Activated naive CD8-positive, alpha-beta T cell treated with anti-CD3 and anti-CD28 coated beads, Interleukin-2, amount 50 U/mL, for 24 hours (primary cell): ENCODE measurements at regions not wholly inside any gene's neighbourhood (a gene's known extent, or its start where the extent isn't known, plus 50 kb on each side); places are given as distances from the start of the nearest gene placed in this dataset.

ENCODE experiments used
- ATAC-seq: fragments of 150-1000 bp; cut with Tn5 transposase; one replicate; pipeline ENCODE4 v1.10.0; 2021
- DNase-seq: peaks from one replicate; pipeline ENCODE4 v3.0.0; 2021
- H3K27ac Mint-ChIP-seq: one replicate; pipeline ENCODE4 v1.8.0; 2021; ENCODE audit warnings: mild to moderate bottlenecking, mixed read lengths
- H3K27me3 Mint-ChIP-seq: one replicate; pipeline ENCODE4 v1.8.0; 2021; ENCODE audit warnings: mixed read lengths
- H3K36me3 Mint-ChIP-seq: one replicate; pipeline ENCODE4 v1.8.0; 2021; ENCODE audit warnings: low read depth, mixed read lengths
- H3K4me1 Mint-ChIP-seq: one replicate; pipeline ENCODE4 v1.8.0; 2021; ENCODE audit warnings: mixed read lengths
- H3K4me3 Mint-ChIP-seq: one replicate; pipeline ENCODE4 v1.8.0; 2021; ENCODE audit warnings: mild to moderate bottlenecking, moderate library complexity, mixed read lengths
- H3K9me3 Mint-ChIP-seq: one replicate; pipeline ENCODE4 v1.8.0; 2021; ENCODE audit warnings: mixed read lengths

GRCh38 chr2:104468846-104469245 lies 385.1 kb upstream of the POU3F3 start:
- DNase-seq (no peak), ATAC-seq (no peak)
- no peak overlapping the region for H3K27ac Mint-ChIP-seq
- H3K27me3 Mint-ChIP-seq: peaks cover 1% of the 10 kb centered on the region
- no peaks in the 10 kb centered on the region for H3K4me1 Mint-ChIP-seq
- no peaks in the 10 kb centered on the region for H3K36me3 Mint-ChIP-seq
- H3K4me3 Mint-ChIP-seq: no peak overlapping the region
- no peaks in the 10 kb centered on the region for H3K9me3 Mint-ChIP-seq

- Mint-ChIP-seq H3K36me3 (no peaks in the 10 kb centered on the region), H3K4me3 (no peak overlapping the region), H3K4me1 (no peaks in the 10 kb centered on the region), H3K27me3 (peaks cover 1% of the 10 kb centered on the region), H3K27ac (no peak overlapping the region), H3K9me3 (no peaks in the 10 kb centered on the region)
- no peak for ATAC-seq
- DNase-seq: no peak
Measured at GRCh38 chr2:104472076-104472475, 381.8 kb upstream of the POU3F3 start.

GRCh38 chr2:104473546-104473945 lies 380.4 kb upstream of the POU3F3 start:
- no peaks in the 10 kb centered on the region for H3K4me1 Mint-ChIP-seq
- no peaks in the 10 kb centered on the region for H3K36me3 Mint-ChIP-seq
- H3K9me3 Mint-ChIP-seq: no peaks in the 10 kb centered on the region
- no peak for ATAC-seq
- no peak overlapping the region for H3K4me3 Mint-ChIP-seq
- no peak for DNase-seq
- H3K27ac Mint-ChIP-seq: no peak overlapping the region
- H3K27me3 Mint-ChIP-seq: peaks cover 1% of the 10 kb centered on the region

GRCh38 chr2:104474716-104475115 lies 379.2 kb upstream of the POU3F3 start:
- no peak for DNase-seq
- Mint-ChIP-seq H3K27me3 (no peaks in the 10 kb centered on the region), H3K4me3 (no peak overlapping the region), H3K4me1 (no peaks in the 10 kb centered on the region), H3K36me3 (no peaks in the 10 kb centered on the region), H3K27ac (no peak overlapping the region), H3K9me3 (no peaks in the 10 kb centered on the region)
- ATAC-seq: no peak

GRCh38 chr2:104476075-104476474 lies 377.8 kb upstream of the POU3F3 start:
- no peak overlapping the region for H3K4me3 Mint-ChIP-seq
- no peak overlapping the region for H3K27ac Mint-ChIP-seq
- no peak for ATAC-seq
- no peak for DNase-seq
- H3K36me3 Mint-ChIP-seq: no peaks in the 10 kb centered on the region
- no peaks in the 10 kb centered on the region for H3K4me1 Mint-ChIP-seq
- H3K27me3 Mint-ChIP-seq: no peaks in the 10 kb centered on the region
- H3K9me3 Mint-ChIP-seq: no peaks in the 10 kb centered on the region

GRCh38 chr2:104476563-104476988 lies 377.3 kb upstream of the POU3F3 start:
- ATAC-seq (no peak), DNase-seq (no peak)
- H3K27me3 Mint-ChIP-seq: no peaks in the 10 kb centered on the region

GRCh38 chr2:104481341-104481740 lies 372.6 kb upstream of the POU3F3 start:
- DNase-seq: no peak
- ATAC-seq: no peak
- Mint-ChIP-seq H3K27ac (no peak overlapping the region), H3K36me3 (no peaks in the 10 kb centered on the region), H3K4me3 (no peak overlapping the region), H3K27me3 (no peaks in the 10 kb centered on the region), H3K9me3 (no peaks in the 10 kb centered on the region), H3K4me1 (no peaks in the 10 kb centered on the region)

More at GRCh38 chr2:104476563-104476988, 377.3 kb upstream of the POU3F3 start:
- no peaks in the 10 kb centered on the region for H3K36me3 Mint-ChIP-seq
- H3K27ac Mint-ChIP-seq: no peak overlapping the region
- H3K4me1 Mint-ChIP-seq: no peaks in the 10 kb centered on the region
- H3K4me3 Mint-ChIP-seq: no peak overlapping the region
- no peaks in the 10 kb centered on the region for H3K9me3 Mint-ChIP-seq

- Mint-ChIP-seq H3K27me3 (no peaks in the 10 kb centered on the region), H3K9me3 (no peaks in the 10 kb centered on the region), H3K4me3 (no peak overlapping the region), H3K27ac (no peak overlapping the region), H3K36me3 (no peaks in the 10 kb centered on the region), H3K4me1 (no peaks in the 10 kb centered on the region)
- no peak for DNase-seq
- ATAC-seq: no peak
Measured at GRCh38 chr2:104487366-104487765, 366.5 kb upstream of the POU3F3 start.

GRCh38 chr2:104493698-104494097 lies 360.2 kb upstream of the POU3F3 start:
- no peaks in the 10 kb centered on the region for H3K4me1 Mint-ChIP-seq
- peaks cover 4% of the 10 kb centered on the region for H3K27me3 Mint-ChIP-seq
- DNase-seq (no peak), ATAC-seq (no peak)
- H3K36me3 Mint-ChIP-seq: no peaks in the 10 kb centered on the region
- no peaks in the 10 kb centered on the region for H3K9me3 Mint-ChIP-seq
- no peak overlapping the region for H3K27ac Mint-ChIP-seq
- H3K4me3 Mint-ChIP-seq: no peak overlapping the region

GRCh38 chr2:104501342-104501741 lies 352.6 kb upstream of the POU3F3 start:
- no peaks in the 10 kb centered on the region for H3K27me3 Mint-ChIP-seq
- no peaks in the 10 kb centered on the region for H3K4me1 Mint-ChIP-seq
- ATAC-seq (no peak), DNase-seq (no peak)
- H3K27ac Mint-ChIP-seq: no peak overlapping the region
- no peak overlapping the region for H3K4me3 Mint-ChIP-seq
- H3K36me3 Mint-ChIP-seq: no peaks in the 10 kb centered on the region
- H3K9me3 Mint-ChIP-seq: no peaks in the 10 kb centered on the region

- H3K27me3 Mint-ChIP-seq: no peaks in the 10 kb centered on the region
- H3K27ac Mint-ChIP-seq: no peak overlapping the region
- no peaks in the 10 kb centered on the region for H3K4me1 Mint-ChIP-seq
- no peak overlapping the region for H3K4me3 Mint-ChIP-seq
- no peaks in the 10 kb centered on the region for H3K36me3 Mint-ChIP-seq
- no peaks in the 10 kb centered on the region for H3K9me3 Mint-ChIP-seq
- DNase-seq (no peak), ATAC-seq (no peak)
Measured at GRCh38 chr2:104501929-104502328, 352.0 kb upstream of the POU3F3 start.

- ATAC-seq (no peak), DNase-seq (no peak)
- Mint-ChIP-seq H3K4me3 (no peak overlapping the region), H3K9me3 (no peaks in the 10 kb centered on the region), H3K27ac (no peak overlapping the region), H3K27me3 (no peaks in the 10 kb centered on the region), H3K36me3 (no peaks in the 10 kb centered on the region), H3K4me1 (no peaks in the 10 kb centered on the region)
Measured at GRCh38 chr2:104502901-104503300, 351.0 kb upstream of the POU3F3 start.

GRCh38 chr2:104504331-104505073 lies 349.4 kb upstream of the POU3F3 start:
- Mint-ChIP-seq H3K27ac (no peak overlapping the region), H3K4me3 (no peak overlapping the region), H3K27me3 (no peaks in the 10 kb centered on the region), H3K4me1 (no peaks in the 10 kb centered on the region), H3K36me3 (no peaks in the 10 kb centered on the region), H3K9me3 (no peaks in the 10 kb centered on the region)
- no peak for DNase-seq
- ATAC-seq: no peak

- no peak for ATAC-seq
- DNase-seq: no peak
- no peak overlapping the region for H3K4me3 Mint-ChIP-seq
- H3K4me1 Mint-ChIP-seq: no peaks in the 10 kb centered on the region
- H3K27ac Mint-ChIP-seq: no peak overlapping the region
- H3K27me3 Mint-ChIP-seq: no peaks in the 10 kb centered on the region
- H3K36me3 Mint-ChIP-seq: no peaks in the 10 kb centered on the region
- H3K9me3 Mint-ChIP-seq: peaks cover 19% of the 10 kb centered on the region
Measured at GRCh38 chr2:104518256-104518655, 335.7 kb upstream of the POU3F3 start.

- H3K27me3 Mint-ChIP-seq: no peaks in the 10 kb centered on the region
Measured at GRCh38 chr2:104521247-104521646, 332.7 kb upstream of the POU3F3 start.

GRCh38 chr2:104523921-104524320 lies 330.0 kb upstream of the POU3F3 start:
- DNase-seq: no peak
- H3K36me3 Mint-ChIP-seq: no peaks in the 10 kb centered on the region
- no peaks in the 10 kb centered on the region for H3K4me1 Mint-ChIP-seq
- no peak for ATAC-seq
- peaks cover 19% of the 10 kb centered on the region for H3K9me3 Mint-ChIP-seq
- no peak overlapping the region for H3K27ac Mint-ChIP-seq
- H3K4me3 Mint-ChIP-seq: no peak overlapping the region
- H3K27me3 Mint-ChIP-seq: no peaks in the 10 kb centered on the region

More at GRCh38 chr2:104521247-104521646, 332.7 kb upstream of the POU3F3 start:
- ATAC-seq (no peak), DNase-seq (no peak)
- H3K27ac Mint-ChIP-seq: no peak overlapping the region
- no peaks in the 10 kb centered on the region for H3K4me1 Mint-ChIP-seq
- peaks cover 19% of the 10 kb centered on the region for H3K9me3 Mint-ChIP-seq
- no peaks in the 10 kb centered on the region for H3K36me3 Mint-ChIP-seq
- no peak overlapping the region for H3K4me3 Mint-ChIP-seq
